PC-3 (cell line): ENCODE measurements at regions not wholly inside any gene's neighbourhood (a gene's known extent, or its start where the extent isn't known, plus 50 kb on each side); places are given as distances from the start of the nearest gene placed in this dataset.
A peak's percentile ranks its signal among the peaks of the same experiment; 100 is the strongest.

Experiments
- ATAC-seq: fragments of 200-7000 bp; cut with Tn5 transposase; 2 replicates; pipeline ENCODE4 v1.9.1; 2020; ENCODE audit warnings: mild to moderate bottlenecking, moderate library complexity
- BruUV-seq: library from RNA; stranded (reverse); fragments of 400-500 nt; replicated peaks from 2 replicates; lab custom pipeline; 2021; lab: Mats Ljungman, UMichigan
- CTCF ChIA-PET: fragments of 300-600 bp; sonication (Branson Sonifier 250); formaldehyde crosslinking; loops from one replicate; lab custom pipeline; 2022; ENCODE audit warnings: antibody characterized with exemption; lab: Charles Lee
- POLR2A ChIA-PET: fragments of 300-600 bp; sonication (Branson Sonifier 250); formaldehyde crosslinking; loops from one replicate; lab custom pipeline; 2022; ENCODE audit warnings: antibody characterized with exemption; ENCODE audit not compliant: unreplicated experiment; lab: Charles Lee
- DNase-seq: peaks from one replicate; pipeline ENCODE4 v3.0.0-alpha.2; 2015
- H2AFZ ChIP-seq: fragments of 300-600 bp; sonication (generic); 2 replicates; pipeline ENCODE4 v1.6.0; 2016; ENCODE audit warnings: antibody characterized with exemption, low read length
- H3F3A ChIP-seq: fragments of 300-600 bp; sonication (generic); one replicate; pipeline ENCODE4 v1.6.0; 2017; ENCODE audit warnings: antibody characterized with exemption, low read length, control low read depth, mild to moderate bottlenecking; ENCODE audit not compliant: unreplicated experiment
- H3K27ac ChIP-seq: fragments of 300-600 bp; sonication (generic); 2 replicates; pipeline ENCODE4 v1.5.1; 2016; ENCODE audit warnings: mild to moderate bottlenecking, low read length
- H3K27me3 ChIP-seq: fragments of 300-600 bp; sonication (generic); 2 replicates; pipeline ENCODE4 v1.6.1; 2016; ENCODE audit warnings: low read length, mixed read lengths
- H3K36me3 ChIP-seq: fragments of 300-600 bp; sonication (generic); 2 replicates; pipeline ENCODE4 v1.6.1; 2016; ENCODE audit warnings: low read depth, mixed run types, low read length, mixed read lengths
- H3K4me1 ChIP-seq: fragments of 300-600 bp; sonication (generic); 2 replicates; pipeline ENCODE4 v1.5.1; 2016; ENCODE audit warnings: low read length; ENCODE audit not compliant: insufficient read depth
- H3K4me2 ChIP-seq: fragments of 300-600 bp; sonication (generic); 2 replicates; pipeline ENCODE4 v1.6.0; 2016; ENCODE audit warnings: low read length
- H3K4me3 ChIP-seq: fragments of 300-600 bp; sonication (generic); 2 replicates; pipeline ENCODE4 v1.5.1; 2016; ENCODE audit warnings: mild to moderate bottlenecking, low read length, mixed read lengths
- H3K79me2 ChIP-seq: fragments of 300-600 bp; sonication (generic); 2 replicates; pipeline ENCODE4 v1.6.1; 2017; ENCODE audit warnings: low read length, mixed read lengths
- H3K9ac ChIP-seq: fragments of 300-600 bp; sonication (generic); 2 replicates; pipeline ENCODE4 v1.6.0; 2016; ENCODE audit warnings: mild to moderate bottlenecking, low read length
- H3K9me2 ChIP-seq: fragments of 300-600 bp; sonication (generic); replicated peaks from 2 replicates; pipeline ENCODE4 v1.6.1; 2016; ENCODE audit warnings: mixed run types, low read length, mixed read lengths
- H3K9me3 ChIP-seq: fragments of 300-600 bp; sonication (generic); 2 replicates; pipeline ENCODE4 v1.6.1; 2016; ENCODE audit warnings: low read length, mixed read lengths
- H4K20me1 ChIP-seq: fragments of 300-600 bp; sonication (generic); 2 replicates; pipeline ENCODE4 v1.6.1; 2016; ENCODE audit warnings: low read length, mixed read lengths
- EZH2 ChIP-seq: fragments of 300-600 bp; sonication (generic); IDR thresholded peaks from one replicate; pipeline ENCODE4 v1.6.1; 2017; ENCODE audit warnings: antibody characterized with exemption, mild to moderate bottlenecking, low read length; ENCODE audit not compliant: unreplicated experiment
- EZH2phosphoT487 ChIP-seq: fragments of 300-600 bp; sonication (generic); IDR thresholded peaks from 2 replicates; pipeline ENCODE4 v1.6.1; 2018; ENCODE audit warnings: mild to moderate bottlenecking, antibody characterized with exemption, low read length, borderline replicate concordance
- intact Hi-C: fragments of 100-400 bp; cut with micrococcal nuclease; formaldehyde crosslinking; loops from 2 replicates; pipeline ENCODE4 v1.9.0; 2023
- TF ChIP-seq, protein P1 (sequence below): fragments of 300-600 bp; sonication (generic); conservative IDR thresholded peaks from 2 replicates; pipeline ENCODE4 v1.5.1; 2017; ENCODE audit warnings: antibody characterized with exemption, low read depth, mild to moderate bottlenecking, low read length

DNA sequence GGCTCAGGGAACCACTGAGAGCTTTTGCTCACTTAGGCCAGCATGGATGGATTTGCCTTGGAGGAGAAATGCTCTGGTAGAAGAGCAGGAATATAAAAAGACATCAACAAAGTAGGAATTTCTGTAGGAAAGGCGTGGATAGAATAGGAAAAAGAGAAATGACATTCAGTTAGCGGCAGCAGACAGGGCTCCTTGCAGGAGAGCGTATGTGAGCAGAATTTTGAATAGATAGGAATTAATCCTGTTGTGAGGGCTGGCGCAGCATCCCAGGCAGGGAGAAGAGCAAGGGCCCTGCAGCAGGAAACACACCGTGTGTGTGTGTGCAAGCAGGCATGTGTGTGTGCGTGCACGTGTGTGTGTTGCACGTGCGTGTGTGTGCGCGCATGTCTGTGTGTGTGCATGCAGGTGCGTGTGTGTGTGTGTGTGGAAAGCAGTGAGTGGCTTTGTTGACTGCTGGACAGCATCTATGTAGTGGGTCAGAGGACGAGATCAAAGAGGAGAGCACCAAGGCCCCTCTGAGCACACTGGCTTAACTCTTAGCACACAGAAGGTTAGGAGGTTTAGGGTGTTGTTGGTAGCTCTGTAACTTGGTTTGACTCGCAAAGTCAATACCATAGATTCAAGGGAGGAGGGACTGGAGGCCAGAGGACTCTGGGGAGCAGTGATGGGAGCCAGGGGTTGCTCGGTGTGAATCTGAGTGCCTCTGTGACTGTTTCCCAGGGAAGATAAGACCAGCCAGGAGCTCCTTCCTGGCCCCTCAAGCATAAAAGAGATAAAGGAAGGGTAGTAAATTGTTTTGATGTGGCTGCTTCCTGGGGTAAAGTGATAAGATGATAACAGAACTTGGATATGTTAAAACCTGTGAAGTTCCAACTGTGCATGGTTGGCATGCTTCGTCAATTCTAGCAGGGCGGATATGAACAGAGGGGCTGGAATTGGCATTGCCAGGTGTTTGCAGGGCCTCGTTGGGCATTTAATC, 639.5 kb downstream of the NR2F2 start:
- no peaks in the 10 kb centered on the region for H3K9me3 ChIP-seq

GRCh38 chr15:96972201-96972600, 641.7 kb downstream of the NR2F2 start:
- Histone ChIP-seq H3K36me3 (no peaks in the 10 kb centered on the region), H3K4me2 (no peak overlapping the region), H2AFZ (no peak overlapping the region), H3K4me1 (no peaks in the 10 kb centered on the region), H3K9ac (no peak overlapping the region), H3K4me3 (no peak overlapping the region), H4K20me1 (no peaks in the 10 kb centered on the region), H3K27ac (no peak overlapping the region), H3K9me3 (no peaks in the 10 kb centered on the region), H3K9me2 (no peaks in the 10 kb centered on the region), H3F3A (no peaks in the 10 kb centered on the region), H3K27me3 (0 out of 2 replicates have a peak, but pooled peaks cover 9% of the 10 kb centered on the region), H3K79me2 (no peaks in the 10 kb centered on the region)
- POLR2A ChIA-PET: no interaction called here
- intact Hi-C loops: no loop called here
- no peak for DNase-seq
- ATAC-seq: no peak
- CTCF ChIA-PET: no interaction called here
- no TSS peak for BruUV-seq
- no peak for TF ChIP-seq EZH2phosphoT487

More for the DNA sequence above, 639.5 kb downstream of the NR2F2 start:
- H3K36me3 ChIP-seq: no peaks in the 10 kb centered on the region
- H3F3A ChIP-seq: no peaks in the 10 kb centered on the region
- H3K9ac ChIP-seq: no peak overlapping the region
- no peak overlapping the region for H3K27ac ChIP-seq
- ATAC-seq: no peak
- H2AFZ ChIP-seq: no peak overlapping the region
- 0 out of 2 replicates have a peak, but pooled peaks cover 9% of the 10 kb centered on the region for H3K27me3 ChIP-seq
- no peak for DNase-seq
- no peak overlapping the region for H3K4me3 ChIP-seq
- ChIA-PET POLR2A (no interaction called here), CTCF (no interaction called here)
- no peaks in the 10 kb centered on the region for H4K20me1 ChIP-seq
- no peak overlapping the region for H3K4me2 ChIP-seq
- H3K9me2 ChIP-seq: no peaks in the 10 kb centered on the region
- intact Hi-C loops: no loop called here
- H3K79me2 ChIP-seq: no peaks in the 10 kb centered on the region
- no peak for TF ChIP-seq EZH2phosphoT487
- TF ChIP-seq, protein P1, sequence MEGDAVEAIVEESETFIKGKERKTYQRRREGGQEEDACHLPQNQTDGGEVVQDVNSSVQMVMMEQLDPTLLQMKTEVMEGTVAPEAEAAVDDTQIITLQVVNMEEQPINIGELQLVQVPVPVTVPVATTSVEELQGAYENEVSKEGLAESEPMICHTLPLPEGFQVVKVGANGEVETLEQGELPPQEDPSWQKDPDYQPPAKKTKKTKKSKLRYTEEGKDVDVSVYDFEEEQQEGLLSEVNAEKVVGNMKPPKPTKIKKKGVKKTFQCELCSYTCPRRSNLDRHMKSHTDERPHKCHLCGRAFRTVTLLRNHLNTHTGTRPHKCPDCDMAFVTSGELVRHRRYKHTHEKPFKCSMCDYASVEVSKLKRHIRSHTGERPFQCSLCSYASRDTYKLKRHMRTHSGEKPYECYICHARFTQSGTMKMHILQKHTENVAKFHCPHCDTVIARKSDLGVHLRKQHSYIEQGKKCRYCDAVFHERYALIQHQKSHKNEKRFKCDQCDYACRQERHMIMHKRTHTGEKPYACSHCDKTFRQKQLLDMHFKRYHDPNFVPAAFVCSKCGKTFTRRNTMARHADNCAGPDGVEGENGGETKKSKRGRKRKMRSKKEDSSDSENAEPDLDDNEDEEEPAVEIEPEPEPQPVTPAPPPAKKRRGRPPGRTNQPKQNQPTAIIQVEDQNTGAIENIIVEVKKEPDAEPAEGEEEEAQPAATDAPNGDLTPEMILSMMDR: no peak
- no peak for TF ChIP-seq EZH2
- BruUV-seq: no TSS peak
- no peaks in the 10 kb centered on the region for H3K4me1 ChIP-seq

DNA sequence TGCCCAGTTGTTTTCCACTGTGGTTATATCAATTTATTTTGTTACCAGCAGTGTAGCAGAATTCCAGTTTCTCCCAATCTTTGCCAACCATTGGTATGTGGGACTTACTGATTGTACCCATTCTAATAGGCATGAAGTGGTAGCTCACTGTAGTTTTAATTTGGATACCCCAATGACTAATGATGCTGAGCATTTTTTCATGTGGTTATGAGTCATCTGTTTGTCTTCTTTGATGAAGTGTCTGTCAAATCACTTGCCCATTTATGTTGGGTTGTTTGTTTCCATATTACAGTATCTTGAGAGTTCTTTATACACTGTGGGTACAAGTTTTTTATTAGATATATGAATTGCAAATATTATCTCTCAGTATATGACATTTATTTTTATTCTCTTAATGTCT, 644.3 kb downstream of the NR2F2 start:
- DNase-seq (peak; percentile 6), ATAC-seq (no peak)
- Histone ChIP-seq H3K79me2 (no peaks in the 10 kb centered on the region), H3K36me3 (no peaks in the 10 kb centered on the region), H3K4me3 (no peak overlapping the region), H3K9me3 (no peaks in the 10 kb centered on the region), H3K4me1 (no peaks in the 10 kb centered on the region), H3K9ac (no peak overlapping the region), H2AFZ (no peak overlapping the region), H3K27me3 (0 out of 2 replicates have a peak, but pooled peaks cover 5% of the 10 kb centered on the region), H4K20me1 (no peaks in the 10 kb centered on the region), H3K4me2 (no peak overlapping the region), H3K9me2 (no peaks in the 10 kb centered on the region), H3F3A (no peaks in the 10 kb centered on the region), H3K27ac (no peak overlapping the region)
- intact Hi-C loops: no loop called here
- no TSS peak for BruUV-seq
- TF ChIP-seq, protein P1: no peak
- TF ChIP-seq EZH2phosphoT487: no peak
- TF ChIP-seq EZH2: no peak
- ChIA-PET CTCF (no interaction called here), POLR2A (no interaction called here)
